ENCODE measurements at regions not wholly inside any gene's neighbourhood (a gene's known extent, or its start where the extent isn't known, plus 50 kb on each side); places are given as distances from the start of the nearest gene placed in this dataset.

GRCh38 chr14:100446572-100446971, 123.4 kb downstream of the SLC25A47 start:
- TF ChIP-seq, protein P1, sequence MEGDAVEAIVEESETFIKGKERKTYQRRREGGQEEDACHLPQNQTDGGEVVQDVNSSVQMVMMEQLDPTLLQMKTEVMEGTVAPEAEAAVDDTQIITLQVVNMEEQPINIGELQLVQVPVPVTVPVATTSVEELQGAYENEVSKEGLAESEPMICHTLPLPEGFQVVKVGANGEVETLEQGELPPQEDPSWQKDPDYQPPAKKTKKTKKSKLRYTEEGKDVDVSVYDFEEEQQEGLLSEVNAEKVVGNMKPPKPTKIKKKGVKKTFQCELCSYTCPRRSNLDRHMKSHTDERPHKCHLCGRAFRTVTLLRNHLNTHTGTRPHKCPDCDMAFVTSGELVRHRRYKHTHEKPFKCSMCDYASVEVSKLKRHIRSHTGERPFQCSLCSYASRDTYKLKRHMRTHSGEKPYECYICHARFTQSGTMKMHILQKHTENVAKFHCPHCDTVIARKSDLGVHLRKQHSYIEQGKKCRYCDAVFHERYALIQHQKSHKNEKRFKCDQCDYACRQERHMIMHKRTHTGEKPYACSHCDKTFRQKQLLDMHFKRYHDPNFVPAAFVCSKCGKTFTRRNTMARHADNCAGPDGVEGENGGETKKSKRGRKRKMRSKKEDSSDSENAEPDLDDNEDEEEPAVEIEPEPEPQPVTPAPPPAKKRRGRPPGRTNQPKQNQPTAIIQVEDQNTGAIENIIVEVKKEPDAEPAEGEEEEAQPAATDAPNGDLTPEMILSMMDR (IDR thresholded peaks at IDR 0.05) = no peak
- DNase-seq (no peak), ATAC-seq (no peak)
- Histone ChIP-seq H3K27me3 (ENCODE audit: insufficient read depth in 3 of 3, low read length in 2 of 3) (no peaks in the 10 kb centered on the region), H3K4me3 (no peak overlapping the region), H3K4me1 (no peaks in the 10 kb centered on the region), H3K36me3 (ENCODE audit: insufficient read depth in 1 of 2, low read depth in 1 of 2) (no peaks in the 10 kb centered on the region), H3K27ac (no peak overlapping the region), H3K9me3 (no peaks in the 10 kb centered on the region)
- intact Hi-C loops (cut with DNase I) = loop anchor here in 1 of 2 donors (10.0 kb wide), 1 partner anchor 1178 kb away; no protein-coding TSS in a partner anchor
- 51 to 66% (median 57%) methylated on average over 7 of the region's 7 CpGs for WGBS, 3 donors

GRCh38 chr14:100448376-100448775, 125.2 kb downstream of the SLC25A47 start:
- no peaks in the 10 kb centered on the region for H3K4me1 ChIP-seq
- 93 to 96% (median 95%) methylated on average over 5 of the region's 5 CpGs for WGBS, 3 donors
- H3K36me3 ChIP-seq (ENCODE audit: insufficient read depth in 1 of 2, low read depth in 1 of 2) = no peaks in the 10 kb centered on the region
- no peaks in the 10 kb centered on the region for H3K27me3 ChIP-seq (ENCODE audit: insufficient read depth in 3 of 3, low read length in 2 of 3)
- H3K9me3 ChIP-seq = no peaks in the 10 kb centered on the region
- ATAC-seq (no peak), DNase-seq (no peak)
- H3K27ac ChIP-seq = no peak overlapping the region
- TF ChIP-seq, protein P1 (IDR thresholded peaks at IDR 0.05) = no peak
- intact Hi-C loops (cut with DNase I) = loop anchor here in 1 of 2 donors (10.0 kb wide), 1 partner anchor 1176 kb away; no protein-coding TSS in a partner anchor
- H3K4me3 ChIP-seq = no peak overlapping the region

- Histone ChIP-seq H3K27ac (no peak overlapping the region), H3K9me3 (no peaks in the 10 kb centered on the region), H3K4me3 (no peak overlapping the region), H3K4me1 (no peaks in the 10 kb centered on the region), H3K36me3 (ENCODE audit: insufficient read depth in 1 of 2, low read depth in 1 of 2) (no peaks in the 10 kb centered on the region), H3K27me3 (ENCODE audit: insufficient read depth in 3 of 3, low read length in 2 of 3) (no peaks in the 10 kb centered on the region)
- DNase-seq (no peak), ATAC-seq (no peak)
- intact Hi-C loops (cut with DNase I) = loop anchor here in 1 of 2 donors (10.0 kb wide), 1 partner anchor 1175 kb away; no protein-coding TSS in a partner anchor
- TF ChIP-seq, protein P1 (IDR thresholded peaks at IDR 0.05) = no peak
- WGBS, 3 donors = 90 to 91% (median 90%) methylated on average over 14 of the region's 14 CpGs
Observed at GRCh38 chr14:100449225-100449987, 126.3 kb downstream of the SLC25A47 start.

GRCh38 chr14:100450049-100450448, 126.9 kb downstream of the SLC25A47 start:
- 88 to 95% (median 90%) methylated on average over 2 of the region's 2 CpGs for WGBS, 3 donors
- H3K4me3 ChIP-seq = no peak overlapping the region

More at GRCh38 chr14:100450049-100450448, 126.9 kb downstream of the SLC25A47 start:
- H3K27me3 ChIP-seq (ENCODE audit: insufficient read depth in 3 of 3, low read length in 2 of 3) = no peaks in the 10 kb centered on the region
- no peak for ATAC-seq
- intact Hi-C loops (cut with DNase I) = no loop called here
- no peak for DNase-seq
- no peak overlapping the region for H3K27ac ChIP-seq
- no peaks in the 10 kb centered on the region for H3K36me3 ChIP-seq (ENCODE audit: insufficient read depth in 1 of 2, low read depth in 1 of 2)
- H3K4me1 ChIP-seq = no peaks in the 10 kb centered on the region
- H3K9me3 ChIP-seq = no peaks in the 10 kb centered on the region
- TF ChIP-seq, protein P1 (IDR thresholded peaks at IDR 0.05) = no peak

Measured in psoas muscle (tissue), 7 donors.